D721Med (cell line): ENCODE measurements at regions not wholly inside any gene's neighbourhood (a gene's known extent, or its start where the extent isn't known, plus 50 kb on each side); places are given as distances from the start of the nearest gene placed in this dataset.

Source experiments
- DNase-seq: peaks from one replicate; pipeline ENCODE4 v3.0.0; 2011; ENCODE audit warnings: low spot score; ENCODE audit not compliant: insufficient read length
- FAIRE-seq: peaks from 2 replicates; lab custom pipeline; 2011; peaks lifted over from hg19 to GRCh38; lab: Jason Lieb, UNC
- TF ChIP-seq, protein P1 (sequence below): IDR thresholded peaks from 2 replicates; pipeline ENCODE4 v1.5.1; 2012; ENCODE audit warnings: mild to moderate bottlenecking, control low read depth; ENCODE audit not compliant: insufficient read depth; ENCODE audit errors: missing control alignments

- TF ChIP-seq, protein P1, sequence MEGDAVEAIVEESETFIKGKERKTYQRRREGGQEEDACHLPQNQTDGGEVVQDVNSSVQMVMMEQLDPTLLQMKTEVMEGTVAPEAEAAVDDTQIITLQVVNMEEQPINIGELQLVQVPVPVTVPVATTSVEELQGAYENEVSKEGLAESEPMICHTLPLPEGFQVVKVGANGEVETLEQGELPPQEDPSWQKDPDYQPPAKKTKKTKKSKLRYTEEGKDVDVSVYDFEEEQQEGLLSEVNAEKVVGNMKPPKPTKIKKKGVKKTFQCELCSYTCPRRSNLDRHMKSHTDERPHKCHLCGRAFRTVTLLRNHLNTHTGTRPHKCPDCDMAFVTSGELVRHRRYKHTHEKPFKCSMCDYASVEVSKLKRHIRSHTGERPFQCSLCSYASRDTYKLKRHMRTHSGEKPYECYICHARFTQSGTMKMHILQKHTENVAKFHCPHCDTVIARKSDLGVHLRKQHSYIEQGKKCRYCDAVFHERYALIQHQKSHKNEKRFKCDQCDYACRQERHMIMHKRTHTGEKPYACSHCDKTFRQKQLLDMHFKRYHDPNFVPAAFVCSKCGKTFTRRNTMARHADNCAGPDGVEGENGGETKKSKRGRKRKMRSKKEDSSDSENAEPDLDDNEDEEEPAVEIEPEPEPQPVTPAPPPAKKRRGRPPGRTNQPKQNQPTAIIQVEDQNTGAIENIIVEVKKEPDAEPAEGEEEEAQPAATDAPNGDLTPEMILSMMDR = no peak
- DNase-seq (no peak), FAIRE-seq (no peak)
These were observed 687.6 kb upstream of the MEF2C start for GRCh38 chr5:89570557-89570956.

- DNase-seq (no peak), FAIRE-seq (no peak)
- TF ChIP-seq, protein P1 = no peak
These were observed 683.4 kb upstream of the MEF2C start for GRCh38 chr5:89566340-89566739.

- FAIRE-seq (no peak), DNase-seq (no peak)
These were observed 677.7 kb upstream of the MEF2C start for GRCh38 chr5:89560696-89561095.

GRCh38 chr5:89556215-89556913, 673.4 kb upstream of the MEF2C start:
- FAIRE-seq (no peak), DNase-seq (no peak)
- TF ChIP-seq, protein P1 = no peak

More at GRCh38 chr5:89560696-89561095, 677.7 kb upstream of the MEF2C start:
- TF ChIP-seq, protein P1 = no peak

GRCh38 chr5:89546657-89547056, 663.7 kb upstream of the MEF2C start:
- DNase-seq = no peak
- TF ChIP-seq, protein P1 = no peak
- no peak for FAIRE-seq

- DNase-seq (no peak), FAIRE-seq (no peak)
- TF ChIP-seq, protein P1 = no peak
These were observed 662.6 kb upstream of the MEF2C start for GRCh38 chr5:89545626-89546025.

DNA sequence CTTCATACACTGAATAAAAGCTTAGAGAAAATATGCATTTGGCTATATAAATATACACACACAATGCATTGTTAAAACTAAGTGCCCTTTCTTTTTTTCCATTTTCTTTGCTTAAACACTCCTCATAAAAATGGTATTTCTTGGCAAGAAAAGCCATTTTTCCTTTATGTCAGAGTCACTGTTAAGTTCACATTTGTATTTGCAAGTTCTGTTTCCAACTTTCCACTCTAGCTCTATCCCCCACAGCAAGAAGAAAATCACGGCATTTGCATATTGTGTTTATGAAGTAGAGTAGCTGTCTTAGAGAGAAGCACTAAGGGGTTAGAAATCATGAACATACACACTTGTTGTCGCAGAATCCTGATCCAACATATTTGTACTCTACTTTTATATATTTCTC, 662.1 kb upstream of the MEF2C start:
- FAIRE-seq (no peak), DNase-seq (no peak)
- TF ChIP-seq, protein P1 = no peak
